Activated CD8-positive, alpha-beta memory T cell treated with anti-CD3 and anti-CD28 coated beads for 48 hours (primary cell): ENCODE measurements at regions not wholly inside any gene's neighbourhood (a gene's known extent, or its start where the extent isn't known, plus 50 kb on each side); places are given as distances from the start of the nearest gene placed in this dataset.
"Not testable (repeated sequence)": the region's sequence is repeated elsewhere in the genome, so short reads cannot be mapped to it uniquely, and the experiment has no call there.

Experiments
- DNase-seq, 3 experiments: peaks; one replicate each; pipeline ENCODE4 v3.0.0-alpha.2; 2020; ENCODE audit warnings: low read depth in 2 of 3, low spot score in 2 of 3

- DNase-seq, result no peak
Measured at GRCh38 chr5:163569284-163569683, 63.9 kb downstream of the MAT2B start.

- no peak for DNase-seq
Measured at GRCh38 chr5:163571744-163572143, 66.3 kb downstream of the MAT2B start.

GRCh38 chr5:163574472-163575440 is 69.3 kb downstream of the MAT2B start:
- DNase-seq, result no peak

GRCh38 chr5:163578652-163579051 is 73.2 kb downstream of the MAT2B start:
- DNase-seq, result no peak

GRCh38 chr5:163579729-163580128 is 74.3 kb downstream of the MAT2B start:
- no peak for DNase-seq

DNA sequence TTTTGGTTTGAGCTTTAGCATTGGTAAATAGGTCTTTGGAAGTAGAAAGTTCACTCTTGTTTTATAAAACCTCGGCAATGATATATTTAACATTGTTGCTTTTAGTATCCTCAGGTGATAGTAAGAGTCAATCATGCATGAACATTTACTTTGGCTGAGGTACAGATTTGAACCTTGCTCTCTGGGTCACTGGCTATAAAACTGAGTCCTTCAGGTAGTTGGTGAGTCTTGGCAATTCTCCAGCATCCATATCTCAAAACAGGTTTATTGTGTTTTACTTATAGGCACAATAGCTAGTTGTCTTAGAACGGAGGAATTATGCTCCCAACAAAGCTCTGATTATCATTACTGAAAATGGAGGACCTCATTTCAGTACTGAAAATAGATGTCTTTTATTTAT is 75.1 kb downstream of the MAT2B start:
- no peak for DNase-seq

DNA sequence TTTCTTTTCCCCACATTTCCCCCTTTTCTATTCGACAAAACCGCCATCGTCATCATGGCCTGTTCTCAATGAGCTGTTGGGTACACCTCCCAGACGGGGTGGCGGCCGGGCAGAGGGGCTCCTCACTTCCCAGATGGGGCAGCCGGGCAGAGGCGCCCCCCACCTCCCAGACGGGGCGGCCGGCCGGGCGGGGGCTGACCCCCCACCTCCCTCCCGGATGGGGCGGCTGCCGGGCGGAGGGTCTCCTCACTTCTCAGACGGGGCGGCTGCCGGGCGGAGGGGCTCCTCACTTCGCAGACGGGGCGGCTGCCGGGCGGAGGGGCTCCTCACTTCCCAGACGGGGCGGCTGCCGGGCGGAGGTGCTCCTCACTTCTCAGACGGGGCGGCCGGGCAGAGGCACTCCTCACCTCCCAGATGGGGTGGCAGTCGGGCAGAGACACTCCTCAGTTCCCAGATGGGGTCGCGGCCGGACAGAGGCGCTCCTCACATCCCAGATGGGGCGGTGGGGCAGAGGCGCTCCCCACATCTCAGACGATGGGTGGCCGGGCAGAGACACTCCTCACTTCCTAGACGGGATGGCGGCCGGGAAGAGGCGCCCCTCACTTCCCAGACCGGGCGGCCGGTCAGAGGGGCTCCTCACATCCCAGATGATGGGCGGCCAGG is 78.2 kb downstream of the MAT2B start:
- DNase-seq, result not testable (repeated sequence)

DNA sequence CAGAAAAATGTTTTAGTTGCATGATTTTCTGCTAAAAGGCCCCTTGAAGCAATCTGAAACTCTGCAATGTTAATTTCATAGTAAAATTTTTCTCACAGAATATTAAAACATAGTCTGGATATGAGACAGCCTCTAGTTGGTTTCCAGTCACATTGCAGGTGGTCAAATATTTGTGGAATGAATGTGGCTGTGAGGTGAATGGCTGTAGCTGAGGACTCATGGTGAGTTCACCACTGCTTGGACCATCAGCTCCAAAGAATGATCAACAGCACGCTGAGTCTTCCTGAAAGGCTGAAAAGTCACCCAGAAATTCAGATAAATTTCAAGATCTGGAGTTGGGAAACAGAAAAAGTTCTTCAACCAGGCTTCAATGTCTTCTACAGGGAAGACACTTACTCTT is 79.8 kb downstream of the MAT2B start:
- no peak for DNase-seq

DNA sequence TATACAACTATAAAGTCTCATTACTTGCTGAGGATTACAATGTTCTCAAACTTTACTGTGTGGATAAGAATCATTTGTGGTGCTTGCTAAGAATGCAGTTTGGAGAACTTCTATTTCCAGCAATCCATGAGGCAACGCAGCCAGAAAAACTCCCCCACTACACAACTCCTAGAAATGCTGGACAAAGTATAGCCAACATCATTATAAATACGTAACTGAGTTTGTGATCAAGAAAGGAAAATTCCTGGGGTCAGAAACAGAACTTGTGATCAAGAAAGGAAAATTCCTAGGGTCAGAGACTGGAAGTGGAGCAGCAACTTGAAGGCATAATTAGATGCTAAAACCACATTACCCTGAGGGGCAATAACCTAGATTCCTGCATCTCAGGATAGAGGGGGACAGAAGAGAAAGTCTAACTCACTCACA is 81.1 kb downstream of the MAT2B start:
- DNase-seq, result no peak

DNA sequence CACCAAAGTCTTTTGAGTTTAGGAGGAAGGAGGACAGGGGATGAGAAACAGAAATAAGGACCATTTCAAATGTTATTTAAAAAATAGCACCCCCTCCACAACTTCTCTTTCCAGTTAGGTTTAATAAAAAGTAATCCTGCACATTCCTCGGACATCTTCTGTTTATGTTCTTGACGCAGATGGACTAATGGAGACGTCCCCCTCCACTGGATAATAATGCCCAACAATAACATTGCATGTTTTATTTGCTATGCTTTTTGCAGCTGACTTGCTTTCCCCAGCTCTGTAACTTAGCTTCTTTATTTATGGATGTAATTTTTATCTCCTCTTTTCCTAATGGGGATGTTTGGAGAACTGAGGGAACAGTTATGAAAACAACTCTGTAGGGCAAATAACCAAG is 89.5 kb downstream of the MAT2B start:
- no peak for DNase-seq

GRCh38 chr5:163595932-163596607 is 90.7 kb downstream of the MAT2B start:
- no peak for DNase-seq

DNA sequence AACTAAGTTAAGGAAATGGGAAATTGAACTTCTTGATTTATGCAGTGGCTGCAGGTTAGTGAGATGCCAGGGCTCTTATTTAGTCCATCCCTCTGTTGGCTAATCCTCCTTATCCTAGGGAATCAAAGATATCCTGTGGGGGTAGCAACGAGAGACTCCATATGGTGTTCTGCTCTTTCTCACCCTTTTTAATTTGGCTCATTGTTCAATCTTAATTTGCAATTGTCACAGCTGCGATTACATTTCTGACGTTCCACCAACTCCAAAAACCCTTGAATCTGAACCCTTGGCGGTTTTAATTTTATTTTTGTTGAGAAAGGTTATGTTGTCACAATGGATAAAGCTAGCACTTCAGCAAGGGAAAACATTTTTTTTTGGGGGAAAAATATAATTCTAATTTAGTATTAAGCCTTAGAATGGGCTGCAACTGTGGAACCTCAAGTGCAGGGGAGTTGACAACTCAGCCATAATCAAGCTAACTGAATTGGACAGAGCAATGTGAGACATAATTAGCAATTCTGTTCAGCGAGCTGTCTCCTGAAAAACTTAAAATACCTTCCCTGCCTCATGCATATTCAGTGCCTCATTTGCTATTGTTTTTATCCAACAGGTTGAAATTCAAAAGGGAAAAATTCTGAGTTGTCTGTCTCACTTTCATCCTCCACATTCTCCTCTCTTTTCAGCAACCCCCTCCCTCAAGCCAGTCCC is 91.3 kb downstream of the MAT2B start:
- no peak for DNase-seq

DNA sequence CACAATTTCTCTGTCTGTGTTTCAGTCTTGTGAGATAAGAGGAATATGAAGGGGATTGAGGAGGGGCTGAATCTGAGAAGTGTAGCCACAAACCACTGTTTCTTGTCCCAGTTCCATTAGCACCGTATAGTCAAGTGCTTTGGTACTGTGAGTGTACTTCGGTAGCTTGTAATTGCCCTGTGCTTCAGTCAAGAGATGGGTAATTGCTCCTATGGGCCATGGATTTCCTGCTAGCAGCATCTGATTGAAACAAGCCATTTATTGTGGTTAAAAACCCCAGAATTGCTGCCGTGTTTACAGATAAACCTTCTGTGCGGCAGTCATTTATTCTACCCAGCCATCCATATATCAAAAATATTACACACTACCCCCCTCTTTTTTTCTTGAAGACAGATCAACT is 98.6 kb downstream of the MAT2B start:
- no peak for DNase-seq

DNA sequence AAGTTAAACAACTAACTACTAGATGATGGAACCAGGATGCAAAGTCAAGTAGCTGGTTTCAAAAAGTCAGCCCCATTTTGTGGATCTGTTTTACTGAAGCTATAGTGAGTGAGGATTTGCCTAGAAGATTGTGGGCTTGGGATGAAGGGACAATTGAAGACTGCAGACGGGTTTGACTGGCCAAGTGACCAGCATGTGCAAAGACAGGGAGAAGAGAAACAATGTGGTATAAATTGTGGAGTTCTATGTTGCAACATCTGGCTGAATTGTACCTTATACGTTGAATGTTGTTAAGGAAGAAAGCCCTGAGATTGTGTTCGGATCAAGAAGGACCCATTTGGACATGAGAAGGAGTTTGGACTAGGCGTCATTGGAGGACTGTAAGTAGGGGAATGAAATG is 101.8 kb downstream of the MAT2B start:
- DNase-seq, result no peak

- no peak for DNase-seq
Measured at GRCh38 chr5:163608621-163609020, 103.2 kb downstream of the MAT2B start.

GRCh38 chr5:163609910-163610309 is 104.5 kb downstream of the MAT2B start:
- DNase-seq, result no peak

DNA sequence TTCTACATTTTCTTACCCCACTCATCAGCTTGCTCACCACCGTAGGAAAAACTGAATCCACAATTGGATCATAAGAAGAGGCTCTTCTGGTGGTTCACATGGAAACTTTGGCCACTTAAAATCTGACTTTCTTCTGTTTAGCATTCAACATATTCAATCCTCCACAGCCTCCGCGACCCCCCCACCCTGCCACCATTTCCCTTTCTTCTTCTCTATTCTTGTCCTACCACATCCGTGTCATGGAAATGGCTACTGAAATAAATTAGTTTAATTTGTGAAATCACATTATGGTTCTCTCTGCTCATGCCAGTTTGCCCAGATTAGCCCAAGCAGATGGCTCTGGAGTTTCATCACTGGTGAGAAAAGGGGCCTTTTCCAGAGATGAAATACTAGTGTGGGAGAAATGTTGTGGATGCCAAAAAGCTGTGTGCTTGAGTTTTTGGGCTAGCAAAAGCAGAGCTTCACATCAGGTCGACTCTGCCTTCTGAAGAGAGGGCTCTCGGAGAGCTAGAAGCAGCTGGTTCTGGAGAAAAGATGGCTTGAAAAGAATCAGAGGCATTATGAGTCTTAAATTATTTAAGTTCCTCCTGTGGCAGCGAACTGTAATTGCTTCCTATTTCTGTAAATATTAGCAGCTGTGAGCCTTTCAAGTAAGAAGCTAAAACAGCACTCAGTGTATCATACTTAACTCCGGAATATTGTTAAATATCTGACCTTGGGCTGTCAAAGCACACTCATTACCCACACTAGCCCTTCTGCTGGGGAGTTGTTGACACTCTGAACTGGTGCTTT is 107.1 kb downstream of the MAT2B start:
- DNase-seq, result no peak

- DNase-seq, result no peak
Measured at GRCh38 chr5:163613150-163613442, 107.7 kb downstream of the MAT2B start.

DNA sequence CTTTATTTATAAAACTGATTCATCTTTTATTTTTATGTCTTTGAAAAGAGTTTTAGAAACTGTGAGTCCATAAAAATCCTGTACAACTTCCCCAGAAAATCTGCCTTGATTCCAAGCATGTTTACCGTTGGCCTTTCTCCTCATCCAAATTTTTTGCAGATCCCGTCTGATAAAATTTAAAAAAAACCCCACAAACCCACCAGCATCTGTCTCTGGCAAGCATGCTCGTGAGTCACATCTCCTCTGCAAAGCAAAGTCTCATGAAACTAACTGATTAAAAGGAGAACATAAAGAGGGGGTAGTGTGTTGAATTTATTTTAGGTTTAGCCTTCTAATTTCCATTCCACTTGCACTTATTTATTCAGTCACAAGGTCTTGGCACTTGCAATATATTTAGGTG is 109.4 kb downstream of the MAT2B start:
- no peak for DNase-seq

- DNase-seq, result no peak
Measured at GRCh38 chr5:163619273-163619934, 114.0 kb downstream of the MAT2B start.
